SIG-M5 (cell line): ENCODE measurements at regions not wholly inside any gene's neighbourhood (a gene's known extent, or its start where the extent isn't known, plus 50 kb on each side); places are given as distances from the start of the nearest gene placed in this dataset.

Source experiments
- DNase-seq: peaks from one replicate; lab custom pipeline; 2025; lab: John Stamatoyannopoulos, UW

DNA sequence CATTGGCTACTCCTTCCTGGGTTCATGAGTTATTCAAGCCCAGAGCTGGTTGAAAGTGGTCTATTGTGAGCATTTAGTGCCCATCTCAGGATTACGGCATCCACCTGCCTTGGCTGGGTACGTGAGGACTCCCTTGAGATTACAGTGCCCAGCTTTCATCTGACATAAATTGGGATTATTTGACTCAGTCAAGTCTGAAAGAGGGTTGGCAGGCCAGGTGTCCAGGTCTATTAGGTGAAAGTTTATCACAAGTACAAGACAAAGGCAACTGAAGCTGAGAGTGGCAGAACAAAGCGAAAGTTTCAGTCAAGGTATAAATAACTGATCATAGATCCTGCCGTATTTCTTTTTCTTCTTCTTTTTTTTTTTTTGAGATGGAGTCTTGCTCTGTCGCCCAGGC lies 84.6 kb upstream of the ATF7IP start:
- no peak for DNase-seq

DNA sequence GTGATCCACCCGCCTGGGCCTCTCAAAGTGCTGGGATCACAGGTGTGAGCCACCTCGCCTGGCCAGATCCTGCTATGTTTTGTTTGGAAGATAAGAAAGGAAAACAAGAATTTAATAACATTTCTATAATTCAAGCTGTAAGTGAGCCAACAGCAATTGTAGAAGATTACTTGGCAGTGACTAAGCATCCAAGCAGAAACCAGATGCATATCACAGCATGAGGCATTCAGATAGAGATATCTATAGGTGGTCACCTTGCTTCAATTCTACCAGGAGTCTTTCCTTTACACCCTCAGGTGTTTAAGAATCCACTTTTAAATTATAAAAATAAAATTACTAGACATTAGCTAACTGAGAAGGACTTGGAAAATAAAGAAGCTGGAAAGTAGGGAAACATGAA lies 83.9 kb upstream of the ATF7IP start:
- DNase-seq = no peak

DNA sequence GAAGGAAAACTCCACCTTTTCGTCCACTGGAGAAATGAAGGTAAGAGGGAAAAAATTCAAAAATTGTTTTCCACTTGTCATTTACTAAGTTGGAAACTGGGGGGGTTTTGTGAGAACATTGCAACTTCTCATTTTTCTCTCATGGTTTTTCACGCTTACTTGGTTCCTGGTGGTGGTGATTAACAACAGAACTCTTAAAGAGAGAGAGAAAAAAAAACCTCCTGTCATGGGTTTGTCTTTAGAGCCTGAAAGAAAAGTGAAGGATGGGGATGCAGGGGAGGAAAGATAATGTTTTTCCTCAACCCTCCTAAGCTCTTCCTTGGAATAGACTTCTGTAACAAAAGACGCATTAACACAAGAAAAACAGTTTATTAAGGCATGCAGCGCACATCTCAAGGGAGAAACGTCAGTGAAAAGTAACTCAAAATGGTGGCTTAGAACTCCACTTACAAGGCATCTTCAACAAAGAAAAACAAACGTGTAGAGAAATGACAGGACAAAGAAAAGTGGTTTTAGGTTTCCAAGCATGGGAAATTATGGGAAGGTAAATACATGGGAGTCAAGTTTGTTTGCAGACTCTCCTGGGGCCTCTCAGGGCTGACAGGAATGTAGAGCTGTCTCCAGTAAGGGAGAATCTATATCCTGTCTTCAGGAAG lies 81.9 kb upstream of the ATF7IP start:
- no peak for DNase-seq

GRCh38 chr12:14284184-14284722 lies 81.2 kb upstream of the ATF7IP start:
- no peak for DNase-seq

DNA sequence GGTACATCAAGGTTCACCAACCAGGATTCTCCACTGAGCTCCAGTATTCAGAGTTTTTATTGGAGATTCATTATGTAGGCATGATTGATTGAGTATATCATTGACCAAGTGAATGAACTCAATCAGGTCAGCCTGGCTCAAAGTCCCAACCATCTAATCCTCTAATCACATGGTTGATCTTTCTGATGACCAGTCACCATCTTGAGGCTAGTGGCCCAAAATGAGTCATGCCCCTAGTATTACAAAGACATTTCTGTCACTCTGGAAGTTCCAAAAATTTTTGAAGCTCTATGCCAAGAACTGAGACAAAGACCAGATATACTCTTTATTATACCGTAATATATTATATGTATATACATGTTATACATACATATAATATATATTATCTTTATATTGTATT lies 75.9 kb upstream of the ATF7IP start:
- DNase-seq = no peak

DNA sequence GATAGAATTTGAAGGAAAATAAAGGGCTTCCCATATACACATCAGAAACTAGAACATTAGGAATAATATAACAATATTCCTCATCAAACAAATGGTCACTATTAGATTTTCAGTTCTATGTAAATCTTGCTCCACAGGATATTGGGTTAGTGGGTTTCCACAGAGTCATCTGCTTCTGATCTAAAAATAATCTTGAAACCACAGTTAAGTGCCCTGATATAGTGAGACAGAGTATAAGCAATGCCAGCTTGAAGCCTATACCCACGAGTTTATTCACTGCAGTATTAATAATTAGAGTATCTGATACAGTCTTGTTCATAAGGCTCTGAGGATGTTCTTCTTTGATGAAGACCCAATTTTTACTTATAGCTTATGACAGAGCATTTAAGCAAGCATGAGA lies 74.5 kb upstream of the ATF7IP start:
- no peak for DNase-seq

GRCh38 chr12:14303661-14304155 lies 61.8 kb upstream of the ATF7IP start:
- DNase-seq = no peak

DNA sequence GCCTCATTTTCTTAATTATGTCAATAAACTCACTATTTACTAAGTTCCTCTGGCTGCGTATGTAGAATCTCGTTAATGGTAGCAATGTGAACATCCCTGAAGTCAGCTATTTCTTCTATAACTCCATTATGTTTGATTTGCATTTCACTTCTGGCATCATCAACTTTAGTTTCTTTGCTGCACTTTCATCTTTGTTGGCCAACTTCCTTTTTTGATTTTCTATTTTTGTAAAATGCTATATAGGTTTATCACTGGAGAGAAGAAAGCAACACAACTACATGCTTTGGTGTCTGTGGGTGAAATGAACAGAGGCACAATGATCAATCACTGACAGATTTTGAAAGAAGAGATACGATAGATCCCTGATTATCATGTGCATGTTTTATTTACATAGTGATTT lies 58.5 kb upstream of the ATF7IP start:
- DNase-seq = no peak

GRCh38 chr12:14308516-14308915 lies 57.0 kb upstream of the ATF7IP start:
- DNase-seq = no peak

- DNase-seq = no peak
These were observed 54.6 kb upstream of the ATF7IP start for GRCh38 chr12:14310866-14311265.

- no peak for DNase-seq
These were observed 51.9 kb upstream of the ATF7IP start for GRCh38 chr12:14313379-14314138.

GRCh38 chr12:14314801-14315200 lies 50.7 kb upstream of the ATF7IP start:
- peak; percentile 76 for DNase-seq

DNA sequence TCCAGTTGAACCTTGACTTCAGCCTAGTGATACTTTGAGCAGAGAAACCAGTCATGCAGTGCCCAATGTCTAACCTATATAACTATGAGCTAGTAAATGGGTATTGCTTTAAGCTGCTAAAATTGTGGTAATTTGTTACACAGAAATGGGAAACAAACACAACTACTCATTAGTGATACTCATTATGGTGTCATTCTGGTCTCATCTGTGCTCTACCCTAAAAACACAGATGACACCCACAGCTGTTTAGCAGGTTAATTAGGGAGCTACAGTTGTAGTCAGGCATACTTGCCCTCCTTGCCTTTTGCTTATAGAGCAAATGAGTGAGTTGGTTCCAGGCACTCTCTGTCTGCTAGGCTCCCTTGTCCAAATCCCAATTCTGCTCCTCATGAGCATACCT lies 50.0 kb upstream of the ATF7IP start:
- no peak for DNase-seq
